OCI-LY3 (cell line): ENCODE measurements at regions not wholly inside any gene's neighbourhood (a gene's known extent, or its start where the extent isn't known, plus 50 kb on each side); places are given as distances from the start of the nearest gene placed in this dataset.

Source experiments
- CTCF ChIP-seq: fragments of 200-600, 300-600 bp; sonication (generic); IDR thresholded peaks from 2 replicates; pipeline ENCODE4 v1.5.1; 2014; ENCODE audit warnings: antibody characterized with exemption, low read length, low read depth
- EZH2phosphoT487 ChIP-seq: fragments of 200-600 bp; shearing (Covaris generic); IDR thresholded peaks from 2 replicates; pipeline ENCODE4 v1.6.1; 2018; ENCODE audit warnings: antibody characterized with exemption, mixed run types, low read depth

- TF ChIP-seq CTCF (no peak), EZH2phosphoT487 (no peak)
These were observed 117.8 kb upstream of the IRS2 start for GRCh38 chr13:109904218-109904617.
